K562 (cell line): ENCODE measurements at regions not wholly inside any gene's neighbourhood (a gene's known extent, or its start where the extent isn't known, plus 50 kb on each side); places are given as distances from the start of the nearest gene placed in this dataset.
"Not testable (repeated sequence)": the region's sequence is repeated elsewhere in the genome, so short reads cannot be mapped to it uniquely, and the experiment has no call there.

Experiments used
- ATAC-seq: fragments of 200-7000 bp; cut with Tn5 transposase; 3 replicates; pipeline ENCODE4 v1.9.1; 2020; ENCODE audit warnings: moderate library complexity
- BruUV-seq: library from RNA; stranded (reverse); fragments of 400-500 nt; replicated peaks from 2 replicates; lab custom pipeline; 2021; lab: Mats Ljungman, UMichigan
- CTCF ChIA-PET: fragments of 300-600 bp; formaldehyde crosslinking; extraction: SDS; loops from one replicate; lab custom pipeline; 2021; ENCODE audit warnings: low intra/inter-chr PET ratio; lab: Yijun Ruan, JAX
- POLR2A ChIA-PET: fragments of 300-600, 350-650 bp; sonication (Branson Sonifier 250); formaldehyde crosslinking; extraction: SDS; loops from one replicate; lab custom pipeline; 2021; ENCODE audit warnings: antibody characterized with exemption, inconsistent platforms; lab: Yijun Ruan, JAX
- DNase-seq, 4 experiments: peaks; one replicate each; pipeline versions ENCODE4 v3.0.0 to v3.0.0-alpha.2; 2011 to 2018; ENCODE audit warnings: low spot score in 3 of 4, mixed read lengths in 3 of 4; ENCODE audit errors: extremely low read depth in 1 of 4
- FAIRE-seq: peaks from 2 replicates; lab custom pipeline; 2011; peaks lifted over from hg19 to GRCh38; lab: Jason Lieb, UNC
- H2AFZ ChIP-seq: 2 replicates; pipeline ENCODE4 v1.6.0; 2011; ENCODE audit warnings: low read depth, low read length, control low read depth, inconsistent platforms
- H3K27ac ChIP-seq: fragments of 200-600 bp; 3 replicates; pipeline ENCODE4 v1.8.0; 2011; ENCODE audit warnings: low read depth, mild to moderate bottlenecking, control low read depth, inconsistent platforms, low read length, moderate library complexity, mixed read lengths; ENCODE audit errors: extremely low read depth
- H3K27me3 ChIP-seq, 2 experiments: fragments of 300-600 bp in 1 of 2; 2 replicates in 1 of 2; 3 replicates in 1 of 2; pipeline versions ENCODE4 v1.6.0 to v1.8.0; 2011; ENCODE audit warnings: inconsistent platforms in 2 of 2, low read length in 2 of 2, mild to moderate bottlenecking in 1 of 2, mixed read lengths in 1 of 2, moderate library complexity in 1 of 2; ENCODE audit not compliant: control insufficient read depth in 2 of 2, insufficient read depth in 2 of 2
- H3K36me3 ChIP-seq: fragments of 300-600 bp; 3 replicates; pipeline ENCODE4 v1.8.0; 2011; ENCODE audit warnings: mild to moderate bottlenecking, low read length, inconsistent platforms; ENCODE audit not compliant: control insufficient read depth, insufficient read depth
- H3K4me1 ChIP-seq, 2 experiments: fragments of 200-600 bp in 1 of 2; replicated peaks in 1 of 2; 2 replicates in 1 of 2; 3 replicates in 1 of 2; pipeline versions ENCODE4 v1.5.1 to v1.8.0; 2011; ENCODE audit warnings: inconsistent platforms in 2 of 2, low read length in 2 of 2, mild to moderate bottlenecking in 1 of 2, mixed read lengths in 1 of 2, moderate library complexity in 1 of 2; ENCODE audit not compliant: control insufficient read depth in 2 of 2, insufficient read depth in 2 of 2
- H3K4me2 ChIP-seq: 2 replicates; pipeline ENCODE4 v1.6.1; 2011; ENCODE audit warnings: low read length, control low read depth, inconsistent platforms, mixed read lengths; ENCODE audit not compliant: insufficient read depth
- H3K4me3 ChIP-seq: fragments of 200-600 bp; sonication (generic), shearing (Covaris generic); 2 replicates; pipeline ENCODE4 v1.5.1; 2016; ENCODE audit warnings: control low read depth, inconsistent platforms
- H3K79me2 ChIP-seq: fragments of 200-600 bp; 3 replicates; pipeline ENCODE4 v1.8.0; 2011; ENCODE audit warnings: low read length, inconsistent platforms; ENCODE audit not compliant: control insufficient read depth, insufficient read depth
- H3K9ac ChIP-seq, 2 experiments: 2 replicates each; pipeline versions ENCODE4 v1.6.0 to v1.6.1; 2011; ENCODE audit warnings: low read depth in 2 of 2, low read length in 2 of 2, control low read depth in 1 of 2, inconsistent platforms in 1 of 2, mild to moderate bottlenecking in 1 of 2, mixed read lengths in 1 of 2; ENCODE audit not compliant: insufficient read depth in 1 of 2
- H3K9me1 ChIP-seq: one replicate; pipeline ENCODE4 v1.6.0; 2011; ENCODE audit warnings: inconsistent platforms, mild to moderate bottlenecking, low read length, moderate library complexity; ENCODE audit not compliant: control insufficient read depth, insufficient read depth
- H3K9me3 ChIP-seq: replicated peaks from 2 replicates; pipeline ENCODE4 v1.5.1; 2011; ENCODE audit warnings: low read depth, low read length, inconsistent platforms; ENCODE audit not compliant: control insufficient read depth, insufficient read depth
- H4K20me1 ChIP-seq: replicated peaks from 2 replicates; pipeline ENCODE4 v1.6.1; 2011; ENCODE audit warnings: low read length, inconsistent platforms, mixed read lengths; ENCODE audit not compliant: control insufficient read depth, insufficient read depth
- FOXA1 ChIP-seq: fragments of 450-650 bp; IDR thresholded peaks from 2 replicates; pipeline ENCODE4 v1.6.1; 2016; ENCODE audit warnings: mild to moderate bottlenecking, borderline replicate concordance
- TRIM28 ChIP-seq: fragments of 450-650 bp; IDR thresholded peaks from 2 replicates; pipeline ENCODE4 v1.6.1; 2017
- ZNF24 ChIP-seq: fragments of 450-650 bp; IDR thresholded peaks from 2 replicates; pipeline ENCODE4 v1.6.1; 2016
- WGBS: fragments of 100-300 bp; shearing (Covaris generic); methylation state at CpG from one replicate; pipeline ENCODE4 v1.1.6; 2016; ENCODE audit warnings: low coverage, mixed read lengths; ENCODE audit not compliant: insufficient coverage; ENCODE audit errors: missing lambda C conversion rate; 5-methylcytosine and 5-hydroxymethylcytosine counted together
- in situ Hi-C: fragments of 300-500 bp; cut with MboI; formaldehyde crosslinking; loops from 4 replicates; pipeline ENCODE4 v1.15.0; 2018; ENCODE audit warnings: inconsistent platforms, mixed read lengths
- intact Hi-C: fragments of 100-400 bp; cut with micrococcal nuclease; formaldehyde crosslinking; loops from 2 replicates; pipeline ENCODE4 v1.14.2; 2022

DNA sequence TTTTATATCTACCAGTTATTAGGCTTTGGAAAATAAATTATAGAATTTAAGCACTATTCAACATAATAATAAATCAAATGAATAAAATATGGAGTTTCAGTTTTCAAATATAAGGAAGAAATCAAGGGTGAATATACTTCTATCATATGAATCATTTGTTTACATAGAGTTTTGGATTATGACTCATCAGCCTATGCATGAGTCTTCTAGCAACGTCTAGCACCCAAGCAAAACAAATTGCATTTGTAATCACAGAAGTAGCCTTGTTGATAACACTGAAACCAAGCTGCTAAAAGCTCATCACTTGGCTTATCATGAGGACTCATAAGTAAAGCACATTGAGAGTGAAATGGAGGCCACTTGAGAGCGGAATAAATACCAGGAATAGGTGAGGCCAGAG is 434.6 kb downstream of the PCDH11X start:
- no peak overlapping the region for H3K4me3 ChIP-seq
- whole genome bisulfite sequencing = 0% methylated on average over 2 of the region's 2 CpGs
- no peaks in the 10 kb centered on the region for H3K79me2 ChIP-seq
- no peaks in the 10 kb centered on the region for H3K27me3 ChIP-seq
- ATAC-seq (no peak), FAIRE-seq (no peak), DNase-seq (no peak)
- no peaks in the 10 kb centered on the region for H3K9me3 ChIP-seq
- H3K4me2 ChIP-seq = no peak overlapping the region
- H3K9me1 ChIP-seq = no peaks in the 10 kb centered on the region
- no peak overlapping the region for H3K27ac ChIP-seq
- no TSS peak for BruUV-seq
- CTCF ChIA-PET = no interaction called here
- POLR2A ChIA-PET = no interaction called here
- H4K20me1 ChIP-seq = no peaks in the 10 kb centered on the region
- no peak overlapping the region for H2AFZ ChIP-seq
- TF ChIP-seq FOXA1 = no peak
- TF ChIP-seq ZNF24 = no peak
- no peak for TF ChIP-seq TRIM28
- H3K9ac ChIP-seq = no peak overlapping the region
- H3K4me1 ChIP-seq = no peaks in the 10 kb centered on the region
- intact Hi-C loops (no loop called here), in situ Hi-C loops (no loop called here)
- H3K36me3 ChIP-seq = no peaks in the 10 kb centered on the region

DNA sequence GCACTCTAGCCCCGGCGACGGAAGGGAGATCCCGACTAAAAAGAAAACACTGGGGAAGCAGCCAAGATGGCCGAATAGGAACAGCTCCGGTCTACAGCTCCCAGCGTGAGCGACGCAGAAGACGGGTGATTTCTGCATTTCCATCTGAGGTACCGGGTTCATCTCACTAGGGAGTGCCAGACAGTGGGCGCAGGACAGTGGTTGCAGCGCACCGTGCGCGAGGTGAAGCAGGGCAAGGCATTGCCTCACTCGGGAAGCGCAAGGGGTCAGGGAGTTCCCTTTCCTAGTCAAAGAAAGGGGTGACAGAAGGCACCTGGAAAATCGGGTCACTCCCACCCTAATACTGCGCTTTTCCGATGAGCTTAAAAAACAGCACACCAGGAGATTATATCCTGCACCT is 435.8 kb downstream of the PCDH11X start:
- H3K4me3 ChIP-seq, intact Hi-C loops, DNase-seq, CTCF ChIA-PET, BruUV-seq, FAIRE-seq, H3K27me3 ChIP-seq, H2AFZ ChIP-seq, H4K20me1 ChIP-seq, H3K27ac ChIP-seq, H3K36me3 ChIP-seq, in situ Hi-C loops, H3K9ac ChIP-seq, H3K9me1 ChIP-seq, H3K79me2 ChIP-seq, H3K4me2 ChIP-seq, POLR2A ChIA-PET, ATAC-seq, H3K9me3 ChIP-seq, H3K4me1 ChIP-seq: not testable (repeated sequence)
- WGBS = no CpG with 5 or more reads among the region's 21 CpGs
